Occipital lobe (tissue), 1 donor: ENCODE measurements at regions not wholly inside any gene's neighbourhood (a gene's known extent, or its start where the extent isn't known, plus 50 kb on each side); places are given as distances from the start of the nearest gene placed in this dataset.

ENCODE experiments used
- DNase-seq: peaks from one replicate; lab custom pipeline; 2025; lab: John Stamatoyannopoulos, UW

- DNase-seq = no peak
Observed at GRCh38 chr2:192885569-192886160, 690.9 kb upstream of the TMEFF2 start.

- no peak for DNase-seq
Observed at GRCh38 chr2:192877159-192877558, 682.4 kb upstream of the TMEFF2 start.

- no peak for DNase-seq
Observed at GRCh38 chr2:192876698-192877097, 682.0 kb upstream of the TMEFF2 start.

- no peak for DNase-seq
Observed at GRCh38 chr2:192854706-192855105, 660.0 kb upstream of the TMEFF2 start.

GRCh38 chr2:192854031-192854430 lies 659.3 kb upstream of the TMEFF2 start:
- DNase-seq = no peak

- DNase-seq = no peak
Observed at GRCh38 chr2:192828947-192829346, 634.2 kb upstream of the TMEFF2 start.

- no peak for DNase-seq
Observed at GRCh38 chr2:192828175-192828574, 633.4 kb upstream of the TMEFF2 start.

GRCh38 chr2:192827735-192828134 lies 633.0 kb upstream of the TMEFF2 start:
- DNase-seq = no peak

GRCh38 chr2:192814376-192814775 lies 619.6 kb upstream of the TMEFF2 start:
- no peak for DNase-seq

- no peak for DNase-seq
Observed at GRCh38 chr2:192813341-192813740, 618.6 kb upstream of the TMEFF2 start.

- DNase-seq = no peak
Observed at GRCh38 chr2:192809173-192809572, 614.4 kb upstream of the TMEFF2 start.

GRCh38 chr2:192783643-192784042 lies 588.9 kb upstream of the TMEFF2 start:
- DNase-seq = no peak

GRCh38 chr2:192775459-192776262 lies 580.9 kb upstream of the TMEFF2 start:
- DNase-seq = no peak

- DNase-seq = no peak
Observed at GRCh38 chr2:192775011-192775410, 580.3 kb upstream of the TMEFF2 start.

- no peak for DNase-seq
Observed at GRCh38 chr2:192773044-192773443, 578.3 kb upstream of the TMEFF2 start.

- DNase-seq = no peak
Observed at GRCh38 chr2:192749611-192750200, 555.0 kb upstream of the TMEFF2 start.

- DNase-seq = no peak
Observed at GRCh38 chr2:192741889-192742288, 547.2 kb upstream of the TMEFF2 start.

- no peak for DNase-seq
Observed at GRCh38 chr2:192735447-192735846, 540.7 kb upstream of the TMEFF2 start.

GRCh38 chr2:192729369-192729768 lies 534.6 kb upstream of the TMEFF2 start:
- no peak for DNase-seq

GRCh38 chr2:192725991-192726390 lies 531.3 kb upstream of the TMEFF2 start:
- DNase-seq = no peak

- no peak for DNase-seq
Observed at GRCh38 chr2:192719629-192720028, 524.9 kb upstream of the TMEFF2 start.

GRCh38 chr2:192718340-192718739 lies 523.6 kb upstream of the TMEFF2 start:
- DNase-seq = no peak

GRCh38 chr2:192700934-192701333 lies 506.2 kb upstream of the TMEFF2 start:
- DNase-seq = no peak
